ENCODE measurements at regions not wholly inside any gene's neighbourhood (a gene's known extent, or its start where the extent isn't known, plus 50 kb on each side); places are given as distances from the start of the nearest gene placed in this dataset.

- Mint-ChIP-seq H3K27me3 (ENCODE audit: insufficient read depth) (no peaks in the 10 kb centered on the region), H3K9me3 (peaks cover 56% of the 10 kb centered on the region), H3K4me3 (no peak overlapping the region), H3K27ac (no peak overlapping the region), H3K36me3 (ENCODE audit: low read depth) (peaks cover 6% of the 10 kb centered on the region), H3K4me1 (ENCODE audit: low read depth) (no peaks in the 10 kb centered on the region)
- no peak for DNase-seq
- TF ChIP-seq, protein P1, sequence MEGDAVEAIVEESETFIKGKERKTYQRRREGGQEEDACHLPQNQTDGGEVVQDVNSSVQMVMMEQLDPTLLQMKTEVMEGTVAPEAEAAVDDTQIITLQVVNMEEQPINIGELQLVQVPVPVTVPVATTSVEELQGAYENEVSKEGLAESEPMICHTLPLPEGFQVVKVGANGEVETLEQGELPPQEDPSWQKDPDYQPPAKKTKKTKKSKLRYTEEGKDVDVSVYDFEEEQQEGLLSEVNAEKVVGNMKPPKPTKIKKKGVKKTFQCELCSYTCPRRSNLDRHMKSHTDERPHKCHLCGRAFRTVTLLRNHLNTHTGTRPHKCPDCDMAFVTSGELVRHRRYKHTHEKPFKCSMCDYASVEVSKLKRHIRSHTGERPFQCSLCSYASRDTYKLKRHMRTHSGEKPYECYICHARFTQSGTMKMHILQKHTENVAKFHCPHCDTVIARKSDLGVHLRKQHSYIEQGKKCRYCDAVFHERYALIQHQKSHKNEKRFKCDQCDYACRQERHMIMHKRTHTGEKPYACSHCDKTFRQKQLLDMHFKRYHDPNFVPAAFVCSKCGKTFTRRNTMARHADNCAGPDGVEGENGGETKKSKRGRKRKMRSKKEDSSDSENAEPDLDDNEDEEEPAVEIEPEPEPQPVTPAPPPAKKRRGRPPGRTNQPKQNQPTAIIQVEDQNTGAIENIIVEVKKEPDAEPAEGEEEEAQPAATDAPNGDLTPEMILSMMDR (IDR thresholded peaks at IDR 0.05) = no peak
Observed at GRCh38 chr16:79437764-79438751, 162.5 kb downstream of the MAF start.

- Mint-ChIP-seq H3K4me1 (ENCODE audit: low read depth) (no peaks in the 10 kb centered on the region), H3K4me3 (no peak overlapping the region), H3K9me3 (peaks cover 48% of the 10 kb centered on the region), H3K27ac (no peak overlapping the region), H3K27me3 (ENCODE audit: insufficient read depth) (no peaks in the 10 kb centered on the region), H3K36me3 (ENCODE audit: low read depth) (peaks cover 4% of the 10 kb centered on the region)
- TF ChIP-seq, protein P1 (IDR thresholded peaks at IDR 0.05) = no peak
- no peak for DNase-seq
Observed at GRCh38 chr16:79436885-79437284, 163.7 kb downstream of the MAF start.

DNA sequence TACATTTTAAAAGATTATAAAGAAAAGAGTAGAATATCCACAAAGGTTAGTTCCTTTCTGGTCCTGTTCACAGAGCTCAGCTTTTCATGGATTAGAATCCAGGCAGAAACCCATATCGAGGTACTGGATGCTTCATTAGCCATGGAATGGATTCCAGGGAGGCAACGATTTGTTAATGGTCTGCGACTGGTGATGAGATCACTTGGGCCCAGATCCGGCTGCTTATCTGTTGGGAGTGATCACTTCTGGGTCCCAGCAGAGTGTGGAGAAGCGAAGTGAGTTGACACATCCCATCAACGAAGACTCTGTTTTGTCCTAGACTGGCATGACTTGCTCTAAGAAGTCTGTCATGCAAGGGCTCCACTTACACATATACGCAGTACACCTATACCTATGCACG lies 165.8 kb downstream of the MAF start:
- Mint-ChIP-seq H3K27ac (no peak overlapping the region), H3K27me3 (ENCODE audit: insufficient read depth) (peaks cover 1% of the 10 kb centered on the region; the same call in 1 of the 2 replicates), H3K9me3 (peaks cover 39% of the 10 kb centered on the region), H3K4me3 (no peak overlapping the region), H3K4me1 (ENCODE audit: low read depth) (no peaks in the 10 kb centered on the region), H3K36me3 (ENCODE audit: low read depth) (no peaks in the 10 kb centered on the region; the same call in none of the 2 replicates)
- TF ChIP-seq, protein P1 (IDR thresholded peaks at IDR 0.05) = no peak
- no peak for DNase-seq

DNA sequence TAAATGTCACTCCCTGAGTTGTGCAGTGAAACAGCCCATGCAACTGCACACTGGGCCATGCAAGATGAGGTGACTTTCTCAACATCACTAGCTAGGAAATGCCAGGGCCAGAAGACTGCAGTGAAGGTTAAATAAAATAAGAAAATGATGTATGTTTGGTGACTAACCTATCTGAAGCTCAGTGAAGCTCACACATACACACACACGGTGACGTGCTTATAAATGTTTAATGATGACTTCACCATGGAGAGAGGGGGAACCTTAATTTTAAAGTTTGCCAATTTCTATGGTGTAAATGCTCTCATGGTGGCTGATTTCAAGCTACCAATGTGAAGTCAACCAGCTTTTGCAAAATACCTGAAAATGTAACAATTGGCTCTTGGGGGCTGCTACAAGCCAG lies 166.4 kb downstream of the MAF start:
- DNase-seq = no peak
- H3K4me1 Mint-ChIP-seq (ENCODE audit: low read depth) = no peaks in the 10 kb centered on the region
- H3K27me3 Mint-ChIP-seq (ENCODE audit: insufficient read depth) = peaks cover 1% of the 10 kb centered on the region; the same call in 1 of the 2 replicates
- H3K9me3 Mint-ChIP-seq = peaks cover 36% of the 10 kb centered on the region
- no peaks in the 10 kb centered on the region; the same call in none of the 2 replicates for H3K36me3 Mint-ChIP-seq (ENCODE audit: low read depth)
- TF ChIP-seq, protein P1 (IDR thresholded peaks at IDR 0.05) = no peak
- no peak overlapping the region for H3K4me3 Mint-ChIP-seq
- H3K27ac Mint-ChIP-seq = no peak overlapping the region

GRCh38 chr16:79431923-79432322 lies 168.6 kb downstream of the MAF start:
- H3K4me3 Mint-ChIP-seq = no peak overlapping the region
- H3K27ac Mint-ChIP-seq = no peak overlapping the region
- H3K27me3 Mint-ChIP-seq (ENCODE audit: insufficient read depth) = peaks cover 1% of the 10 kb centered on the region; the same call in 1 of the 2 replicates
- no peaks in the 10 kb centered on the region for H3K4me1 Mint-ChIP-seq (ENCODE audit: low read depth)
- TF ChIP-seq, protein P1 (IDR thresholded peaks at IDR 0.05) = no peak
- no peaks in the 10 kb centered on the region; the same call in 1 of the 2 replicates for H3K36me3 Mint-ChIP-seq (ENCODE audit: low read depth)
- H3K9me3 Mint-ChIP-seq = peaks cover 39% of the 10 kb centered on the region
- no peak for DNase-seq

Data from HFFc6 (cell line).